ENCODE measurements at regions not wholly inside any gene's neighbourhood (a gene's known extent, or its start where the extent isn't known, plus 50 kb on each side); places are given as distances from the start of the nearest gene placed in this dataset.

DNA sequence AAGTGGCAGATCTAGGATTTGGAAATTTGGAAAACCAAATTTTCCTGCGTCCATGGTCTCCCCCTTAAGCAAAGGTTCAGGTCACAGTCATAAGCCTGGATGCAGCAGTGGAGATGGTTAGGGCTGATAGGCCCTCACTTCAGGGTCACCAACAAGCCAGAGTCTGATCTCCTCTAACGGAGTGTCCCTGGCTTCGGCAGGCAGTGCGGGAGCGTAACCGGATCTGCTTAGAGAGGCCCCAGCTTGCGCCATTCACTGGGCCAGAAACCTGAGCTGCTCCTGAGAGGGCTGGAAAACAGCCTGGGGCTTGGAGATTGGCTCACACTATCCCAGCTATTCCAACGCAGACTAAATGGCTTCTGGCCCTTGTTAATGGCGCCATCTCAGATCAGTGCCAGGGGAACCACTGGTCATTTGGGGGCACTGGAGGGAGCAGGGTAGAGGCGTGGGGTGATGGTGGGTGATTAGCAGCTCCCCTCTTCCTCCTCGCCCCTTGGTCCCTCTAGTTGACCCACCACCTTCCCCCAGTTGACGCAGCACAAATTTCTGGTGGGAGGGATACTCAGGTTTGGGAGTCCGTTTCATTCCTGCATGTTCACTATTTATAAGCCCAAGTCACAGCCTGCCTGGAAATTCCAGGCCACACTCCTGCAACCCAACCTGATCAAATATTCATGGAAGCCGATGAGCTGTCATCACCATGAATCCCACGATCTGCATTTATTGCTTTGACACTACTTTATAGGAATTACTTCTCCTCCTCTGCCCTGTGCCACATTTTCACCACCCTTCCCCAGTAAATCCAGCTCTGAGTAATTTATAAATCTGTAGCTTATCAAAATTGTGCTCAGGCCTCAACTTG, 134.6 kb upstream of the CPEB4 start (continued):
- TF ChIP-seq, protein P1, sequence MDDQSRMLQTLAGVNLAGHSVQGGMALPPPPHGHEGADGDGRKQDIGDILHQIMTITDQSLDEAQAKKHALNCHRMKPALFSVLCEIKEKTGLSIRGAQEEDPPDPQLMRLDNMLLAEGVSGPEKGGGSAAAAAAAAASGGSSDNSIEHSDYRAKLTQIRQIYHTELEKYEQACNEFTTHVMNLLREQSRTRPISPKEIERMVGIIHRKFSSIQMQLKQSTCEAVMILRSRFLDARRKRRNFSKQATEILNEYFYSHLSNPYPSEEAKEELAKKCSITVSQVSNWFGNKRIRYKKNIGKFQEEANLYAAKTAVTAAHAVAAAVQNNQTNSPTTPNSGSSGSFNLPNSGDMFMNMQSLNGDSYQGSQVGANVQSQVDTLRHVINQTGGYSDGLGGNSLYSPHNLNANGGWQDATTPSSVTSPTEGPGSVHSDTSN (CRISPR knock-in tag; IDR thresholded peaks at IDR 0.05; ENCODE audit: borderline replicate concordance), result no peak
- TF ChIP-seq ZFP36 (IDR thresholded peaks at IDR 0.05; ENCODE audit: borderline replicate concordance, low read depth, low read length, partially characterized antibody) (no peak), ZNF552 (CRISPR knock-in tag; IDR thresholded peaks at IDR 0.05; ENCODE audit: borderline replicate concordance) (no peak), MEIS1 (CRISPR knock-in tag; IDR thresholded peaks at IDR 0.05; ENCODE audit: borderline replicate concordance) (no peak), HDAC6 (IDR thresholded peaks at IDR 0.05; ENCODE audit: low read depth, low read length) (no peak), PHF21A (CRISPR knock-in tag; IDR thresholded peaks at IDR 0.05) (peak; percentile 68), ZNF17 (CRISPR knock-in tag; IDR thresholded peaks at IDR 0.05) (no peak), MAFF (IDR thresholded peaks at IDR 0.05; ENCODE audit: low read depth, low read length) (no peak), MLLT10 (CRISPR knock-in tag; IDR thresholded peaks at IDR 0.05) (no peak), AKAP8 (CRISPR knock-in tag; IDR thresholded peaks at IDR 0.05) (no peak), ZNF207 (IDR thresholded peaks at IDR 0.05; ENCODE audit: borderline replicate concordance) (no peak), FOXK1 (CRISPR knock-in tag; IDR thresholded peaks at IDR 0.05; ENCODE audit: borderline replicate concordance, low read depth) (no peak)
- TF ChIP-seq, protein P2, sequence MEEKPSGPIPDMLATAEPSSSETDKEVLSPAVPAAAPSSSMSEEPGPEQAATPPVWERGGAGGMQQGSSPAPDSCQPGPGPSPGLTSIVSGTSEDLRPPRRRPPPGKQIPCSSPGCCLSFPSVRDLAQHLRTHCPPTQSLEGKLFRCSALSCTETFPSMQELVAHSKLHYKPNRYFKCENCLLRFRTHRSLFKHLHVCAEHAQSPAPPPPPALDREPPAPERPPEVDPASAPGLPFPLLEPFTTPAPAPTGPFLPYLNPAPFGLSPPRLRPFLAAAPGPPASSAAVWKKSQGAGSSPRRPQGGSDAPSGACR (CRISPR knock-in tag; IDR thresholded peaks at IDR 0.05), result 0 out of 2 replicates have a peak, but pooled peaks have one; percentile 39
- TF ChIP-seq, protein P3, sequence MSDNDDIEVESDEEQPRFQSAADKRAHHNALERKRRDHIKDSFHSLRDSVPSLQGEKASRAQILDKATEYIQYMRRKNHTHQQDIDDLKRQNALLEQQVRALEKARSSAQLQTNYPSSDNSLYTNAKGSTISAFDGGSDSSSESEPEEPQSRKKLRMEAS (IDR thresholded peaks at IDR 0.05), result 0 out of 2 replicates have a peak, but pooled peaks have one; percentile 31
- TF ChIP-seq, protein P4, sequence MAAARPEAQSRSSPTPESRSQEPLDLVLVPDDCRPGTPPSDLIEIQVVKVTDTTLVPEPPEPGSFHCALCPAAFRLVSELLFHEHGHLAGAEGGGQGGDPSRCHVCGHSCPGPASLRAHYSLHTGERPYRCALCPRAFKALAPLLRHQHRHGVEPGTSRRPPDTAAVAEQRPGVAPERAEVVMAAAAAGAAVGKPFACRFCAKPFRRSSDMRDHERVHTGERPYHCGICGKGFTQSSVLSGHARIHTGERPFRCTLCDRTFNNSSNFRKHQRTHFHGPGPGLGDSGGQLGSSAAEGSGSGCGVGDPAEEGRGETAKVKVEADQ (CRISPR knock-in tag; IDR thresholded peaks at IDR 0.05; ENCODE audit: borderline replicate concordance), result no peak
- TF ChIP-seq, protein P5, sequence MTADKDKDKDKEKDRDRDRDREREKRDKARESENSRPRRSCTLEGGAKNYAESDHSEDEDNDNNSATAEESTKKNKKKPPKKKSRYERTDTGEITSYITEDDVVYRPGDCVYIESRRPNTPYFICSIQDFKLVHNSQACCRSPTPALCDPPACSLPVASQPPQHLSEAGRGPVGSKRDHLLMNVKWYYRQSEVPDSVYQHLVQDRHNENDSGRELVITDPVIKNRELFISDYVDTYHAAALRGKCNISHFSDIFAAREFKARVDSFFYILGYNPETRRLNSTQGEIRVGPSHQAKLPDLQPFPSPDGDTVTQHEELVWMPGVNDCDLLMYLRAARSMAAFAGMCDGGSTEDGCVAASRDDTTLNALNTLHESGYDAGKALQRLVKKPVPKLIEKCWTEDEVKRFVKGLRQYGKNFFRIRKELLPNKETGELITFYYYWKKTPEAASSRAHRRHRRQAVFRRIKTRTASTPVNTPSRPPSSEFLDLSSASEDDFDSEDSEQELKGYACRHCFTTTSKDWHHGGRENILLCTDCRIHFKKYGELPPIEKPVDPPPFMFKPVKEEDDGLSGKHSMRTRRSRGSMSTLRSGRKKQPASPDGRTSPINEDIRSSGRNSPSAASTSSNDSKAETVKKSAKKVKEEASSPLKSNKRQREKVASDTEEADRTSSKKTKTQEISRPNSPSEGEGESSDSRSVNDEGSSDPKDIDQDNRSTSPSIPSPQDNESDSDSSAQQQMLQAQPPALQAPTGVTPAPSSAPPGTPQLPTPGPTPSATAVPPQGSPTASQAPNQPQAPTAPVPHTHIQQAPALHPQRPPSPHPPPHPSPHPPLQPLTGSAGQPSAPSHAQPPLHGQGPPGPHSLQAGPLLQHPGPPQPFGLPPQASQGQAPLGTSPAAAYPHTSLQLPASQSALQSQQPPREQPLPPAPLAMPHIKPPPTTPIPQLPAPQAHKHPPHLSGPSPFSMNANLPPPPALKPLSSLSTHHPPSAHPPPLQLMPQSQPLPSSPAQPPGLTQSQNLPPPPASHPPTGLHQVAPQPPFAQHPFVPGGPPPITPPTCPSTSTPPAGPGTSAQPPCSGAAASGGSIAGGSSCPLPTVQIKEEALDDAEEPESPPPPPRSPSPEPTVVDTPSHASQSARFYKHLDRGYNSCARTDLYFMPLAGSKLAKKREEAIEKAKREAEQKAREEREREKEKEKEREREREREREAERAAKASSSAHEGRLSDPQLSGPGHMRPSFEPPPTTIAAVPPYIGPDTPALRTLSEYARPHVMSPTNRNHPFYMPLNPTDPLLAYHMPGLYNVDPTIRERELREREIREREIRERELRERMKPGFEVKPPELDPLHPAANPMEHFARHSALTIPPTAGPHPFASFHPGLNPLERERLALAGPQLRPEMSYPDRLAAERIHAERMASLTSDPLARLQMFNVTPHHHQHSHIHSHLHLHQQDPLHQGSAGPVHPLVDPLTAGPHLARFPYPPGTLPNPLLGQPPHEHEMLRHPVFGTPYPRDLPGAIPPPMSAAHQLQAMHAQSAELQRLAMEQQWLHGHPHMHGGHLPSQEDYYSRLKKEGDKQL (CRISPR knock-in tag; IDR thresholded peaks at IDR 0.05; ENCODE audit: low read depth), result no peak
- TF ChIP-seq, protein P6, sequence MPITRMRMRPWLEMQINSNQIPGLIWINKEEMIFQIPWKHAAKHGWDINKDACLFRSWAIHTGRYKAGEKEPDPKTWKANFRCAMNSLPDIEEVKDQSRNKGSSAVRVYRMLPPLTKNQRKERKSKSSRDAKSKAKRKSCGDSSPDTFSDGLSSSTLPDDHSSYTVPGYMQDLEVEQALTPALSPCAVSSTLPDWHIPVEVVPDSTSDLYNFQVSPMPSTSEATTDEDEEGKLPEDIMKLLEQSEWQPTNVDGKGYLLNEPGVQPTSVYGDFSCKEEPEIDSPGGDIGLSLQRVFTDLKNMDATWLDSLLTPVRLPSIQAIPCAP (CRISPR knock-in tag; IDR thresholded peaks at IDR 0.05; ENCODE audit: low read depth), result no peak
- TF ChIP-seq, protein P7, sequence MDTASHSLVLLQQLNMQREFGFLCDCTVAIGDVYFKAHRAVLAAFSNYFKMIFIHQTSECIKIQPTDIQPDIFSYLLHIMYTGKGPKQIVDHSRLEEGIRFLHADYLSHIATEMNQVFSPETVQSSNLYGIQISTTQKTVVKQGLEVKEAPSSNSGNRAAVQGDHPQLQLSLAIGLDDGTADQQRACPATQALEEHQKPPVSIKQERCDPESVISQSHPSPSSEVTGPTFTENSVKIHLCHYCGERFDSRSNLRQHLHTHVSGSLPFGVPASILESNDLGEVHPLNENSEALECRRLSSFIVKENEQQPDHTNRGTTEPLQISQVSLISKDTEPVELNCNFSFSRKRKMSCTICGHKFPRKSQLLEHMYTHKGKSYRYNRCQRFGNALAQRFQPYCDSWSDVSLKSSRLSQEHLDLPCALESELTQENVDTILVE (CRISPR knock-in tag; IDR thresholded peaks at IDR 0.05), result 0 out of 2 replicates have a peak, but pooled peaks have one; percentile 27

All from HepG2 (cell line).